GM21423 (cell line): ENCODE measurements at regions not wholly inside any gene's neighbourhood (a gene's known extent, or its start where the extent isn't known, plus 50 kb on each side); places are given as distances from the start of the nearest gene placed in this dataset.
"Not testable (repeated sequence)": the region's sequence is repeated elsewhere in the genome, so short reads cannot be mapped to it uniquely, and the experiment has no call there.

Experiments
- ATAC-seq: cut with Tn5 transposase; IDR thresholded peaks from one replicate; pipeline ENCODE4 v1.9.1; 2021; ENCODE audit warnings: mild to moderate bottlenecking, moderate library complexity; ENCODE audit not compliant: unreplicated experiment

DNA sequence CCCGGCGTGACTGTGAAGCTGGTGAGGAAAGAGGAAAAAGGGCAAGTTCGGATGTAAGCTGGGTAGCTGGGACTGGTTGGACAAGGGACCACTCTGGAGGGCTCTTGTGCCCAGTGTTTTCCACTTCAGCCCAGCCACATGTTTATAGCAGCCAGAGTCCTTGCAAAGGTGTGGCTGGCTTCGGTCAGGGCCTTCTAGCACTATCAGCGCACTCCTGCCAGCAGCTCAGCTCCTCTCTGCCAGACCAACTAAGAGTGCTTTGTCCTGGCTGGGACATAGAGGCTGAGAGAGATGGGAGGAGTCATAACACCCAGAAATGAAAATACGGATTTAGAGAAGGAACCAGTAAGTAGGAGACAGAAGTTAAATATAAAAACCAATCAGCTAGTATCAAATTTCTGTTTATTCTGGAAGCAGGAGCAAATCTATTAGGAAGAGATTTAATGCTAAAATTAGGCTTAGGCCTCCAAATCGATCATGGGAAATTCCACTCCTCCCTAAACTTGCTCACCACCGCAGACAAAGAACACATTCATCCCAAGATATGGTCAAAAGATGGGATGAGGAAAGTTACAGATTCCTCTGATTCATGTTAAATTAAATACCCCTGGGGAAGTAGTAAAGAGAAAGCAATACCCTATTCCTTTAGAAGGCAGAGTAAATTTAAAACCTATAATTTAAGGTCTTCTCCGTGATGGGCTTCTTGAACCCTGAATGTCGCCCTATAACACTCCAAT, 135.0 kb downstream of the RALA start:
- no peak for ATAC-seq

DNA sequence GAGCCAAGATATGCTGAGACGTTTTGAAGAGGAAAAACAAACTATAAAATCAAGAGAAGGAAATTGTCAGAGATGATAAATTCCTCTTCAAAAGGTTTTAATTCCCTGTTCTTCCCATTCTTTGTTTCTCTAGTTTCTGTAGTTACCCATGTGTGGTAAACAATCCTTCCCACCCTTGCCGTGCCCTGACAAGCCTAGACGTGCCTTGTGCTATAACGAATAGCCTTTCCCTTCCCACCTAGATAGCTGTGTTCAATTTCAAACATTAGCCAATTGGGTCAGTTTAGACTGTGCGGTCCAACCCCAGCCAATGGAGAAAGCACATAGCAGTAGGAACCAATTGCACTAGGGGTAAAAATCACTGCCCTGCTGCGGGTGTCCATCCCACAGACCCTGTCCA, 138.1 kb downstream of the RALA start:
- ATAC-seq = no peak

DNA sequence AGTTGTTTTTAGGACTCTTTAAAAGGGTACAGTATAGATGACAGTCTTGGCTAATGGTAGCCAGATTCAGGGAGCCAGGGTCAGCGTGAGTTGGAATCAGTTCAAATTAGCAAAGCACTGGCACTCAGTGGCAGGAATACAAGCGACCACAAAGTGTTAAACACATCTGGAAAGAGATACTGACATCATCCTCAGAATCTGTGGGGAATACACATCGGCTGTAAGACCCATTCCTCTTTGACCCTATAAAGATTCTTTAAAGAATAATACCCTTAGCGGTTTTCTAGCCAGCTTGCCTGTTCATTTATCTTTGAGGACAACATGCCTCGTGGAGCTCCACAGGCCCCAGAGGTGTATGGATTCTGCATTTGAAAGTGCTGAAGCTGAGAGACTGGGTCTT, 139.1 kb downstream of the RALA start:
- ATAC-seq = not testable (repeated sequence)

DNA sequence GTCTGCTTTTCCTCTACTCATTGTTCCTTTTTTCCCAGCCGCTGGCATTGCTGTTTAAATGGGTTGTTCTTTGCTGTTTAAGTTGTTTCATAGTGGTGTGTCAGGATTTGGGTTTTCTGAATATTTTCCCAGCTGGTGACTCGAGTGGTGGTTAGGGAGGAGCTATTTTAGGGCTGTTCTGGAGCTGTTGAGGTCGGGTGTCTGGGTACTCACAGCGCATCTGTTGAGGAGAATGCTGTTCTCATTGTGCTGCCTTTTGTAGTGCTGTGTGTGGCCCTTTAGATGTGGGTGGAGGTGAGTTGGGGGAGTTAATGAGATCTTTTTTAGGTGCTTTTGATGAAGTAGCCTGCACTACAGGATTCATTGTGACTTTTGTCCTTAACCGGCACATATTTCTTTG, 139.5 kb downstream of the RALA start:
- ATAC-seq = not testable (repeated sequence)

DNA sequence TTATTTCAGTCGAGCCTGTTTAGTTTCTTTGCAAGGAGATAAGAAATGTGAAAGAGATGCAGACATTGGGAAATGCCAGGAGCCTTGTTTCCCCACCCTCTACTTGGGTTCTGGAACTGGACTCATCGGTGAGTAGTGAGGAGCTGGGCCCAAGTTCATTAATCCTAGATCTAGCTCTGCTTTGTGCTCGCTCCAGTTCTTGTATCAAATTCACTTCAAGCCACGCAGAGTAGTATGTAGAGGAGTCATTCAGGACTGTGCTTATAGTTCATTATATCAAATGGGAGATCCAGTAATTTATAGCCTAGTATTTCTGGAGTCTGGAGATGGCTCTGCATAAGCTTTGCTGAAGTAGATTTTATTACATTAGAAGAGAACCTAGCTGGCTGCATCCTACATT, 142.5 kb downstream of the RALA start:
- ATAC-seq = not testable (repeated sequence)

DNA sequence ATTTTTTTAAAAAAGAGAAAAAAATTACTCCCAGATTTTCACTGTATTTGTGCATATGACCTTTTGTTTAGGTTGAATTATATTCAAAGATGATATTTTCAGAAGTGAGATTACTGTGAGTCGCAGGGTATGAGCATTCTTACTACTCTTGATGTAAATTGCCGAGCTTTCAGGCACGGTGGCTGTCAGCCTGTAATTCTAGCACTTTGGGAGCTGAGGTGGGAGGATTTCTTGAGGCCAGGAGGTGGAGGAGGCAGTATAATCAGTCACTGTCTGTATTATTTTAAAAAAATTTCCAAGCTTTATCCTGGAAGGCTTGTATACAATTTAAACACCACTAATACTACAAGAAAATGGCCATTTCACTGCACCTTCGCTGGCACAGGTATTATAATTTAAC, 145.1 kb downstream of the RALA start:
- not testable (repeated sequence) for ATAC-seq

DNA sequence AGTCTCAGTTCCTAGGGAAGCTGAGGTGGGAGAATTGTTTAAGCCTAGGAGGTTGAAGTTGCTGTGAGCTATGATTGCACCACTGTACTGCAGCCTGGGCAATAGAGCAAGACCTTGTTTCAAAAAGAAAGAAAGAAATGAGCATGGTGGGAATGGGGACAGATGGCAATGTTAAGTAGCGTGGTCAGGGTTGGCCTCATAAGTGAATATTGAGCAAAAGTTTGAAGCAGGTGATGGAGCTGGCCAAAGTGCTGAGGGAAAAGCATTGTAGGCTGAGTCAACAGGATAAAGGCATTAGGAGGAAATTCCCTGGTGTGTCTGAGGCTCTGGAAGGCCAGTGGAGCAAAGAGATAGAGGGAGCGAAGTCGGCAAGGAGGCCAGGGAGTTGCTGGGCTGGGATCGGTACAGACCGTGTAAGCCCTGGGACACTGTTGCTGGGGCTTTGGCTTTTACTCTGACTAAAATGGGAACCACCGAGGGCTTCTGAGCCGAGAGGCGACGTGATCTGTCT, 151.0 kb downstream of the RALA start:
- not testable (repeated sequence) for ATAC-seq

DNA sequence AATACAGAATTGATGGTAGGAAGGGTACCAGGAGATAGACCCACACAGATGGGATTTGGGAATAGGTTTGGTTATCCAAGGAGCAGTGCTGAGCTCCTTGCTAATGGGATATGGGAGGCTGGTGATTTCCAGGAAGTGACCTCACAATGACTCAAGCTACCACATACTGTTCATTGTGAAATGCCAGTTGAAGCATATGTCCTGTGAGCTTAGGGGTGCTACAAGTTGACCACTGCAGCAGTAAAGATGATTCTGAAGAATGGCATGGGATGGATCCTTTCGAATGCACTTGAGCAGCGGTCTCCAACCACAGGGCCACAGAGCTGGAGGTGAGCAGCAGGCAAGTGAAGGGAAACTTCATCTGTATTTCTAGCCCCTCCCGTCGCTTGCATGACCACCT, 158.2 kb downstream of the RALA start:
- not testable (repeated sequence) for ATAC-seq

DNA sequence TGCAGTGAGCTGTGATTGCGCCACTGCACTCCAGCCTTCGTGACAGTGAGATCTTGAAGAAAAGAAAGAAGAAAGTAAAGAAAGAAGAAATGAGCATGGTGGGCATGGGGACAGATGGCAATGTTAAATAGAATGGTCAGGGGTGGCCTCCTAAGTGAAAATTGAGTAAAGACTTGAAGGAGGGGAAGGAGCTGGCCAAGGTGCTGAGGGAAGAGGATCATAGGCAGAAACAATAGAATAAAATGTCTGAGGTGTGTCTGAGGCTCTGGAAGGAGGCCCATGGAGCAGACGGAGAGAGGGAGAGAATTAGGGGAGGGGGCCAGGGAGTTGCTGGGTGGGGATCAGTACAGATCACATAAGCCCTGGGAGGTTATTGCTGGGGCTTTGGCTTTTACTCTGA, 163.1 kb downstream of the RALA start:
- not testable (repeated sequence) for ATAC-seq

DNA sequence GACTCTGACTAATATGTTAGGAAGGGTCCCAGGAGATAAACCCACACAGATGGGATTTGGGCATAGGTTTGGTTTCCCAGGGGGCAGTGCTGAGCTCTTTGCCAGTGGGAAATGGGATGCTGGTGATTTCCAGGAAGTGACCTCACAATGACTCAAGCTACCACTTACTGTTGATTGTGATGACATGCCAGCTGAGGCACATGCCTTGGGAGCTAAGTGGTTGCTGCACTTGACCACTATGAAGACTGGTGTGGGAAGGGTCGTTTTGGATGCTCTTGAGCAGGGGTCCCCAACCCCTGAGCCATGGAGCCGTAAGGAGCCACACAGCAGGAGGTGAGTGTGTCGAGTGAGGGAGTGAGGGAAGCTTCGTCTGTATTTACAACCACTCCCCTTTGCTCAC, 159.0 kb upstream of the CDK13 start:
- not testable (repeated sequence) for ATAC-seq

DNA sequence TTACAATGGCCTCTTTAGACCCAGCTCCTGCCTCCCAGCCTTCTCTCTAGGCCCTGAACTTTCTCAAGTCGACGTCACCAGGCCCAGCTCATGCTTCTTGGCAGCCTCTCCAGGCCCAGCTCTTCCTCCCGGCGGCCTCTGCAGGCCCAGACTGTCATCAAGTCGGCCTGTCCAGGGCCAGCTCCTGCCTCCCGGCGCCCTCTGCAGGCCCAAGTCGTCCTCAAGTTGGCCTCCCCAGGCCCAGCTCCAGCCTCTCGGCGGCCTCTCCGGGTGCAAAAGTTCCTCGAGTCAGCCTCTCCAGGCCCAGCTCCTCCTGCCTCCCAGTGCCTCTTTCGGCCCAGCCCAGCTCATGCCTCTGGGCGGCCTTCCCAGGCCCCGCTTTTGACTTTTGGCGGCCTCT, 158.1 kb upstream of the CDK13 start:
- ATAC-seq = not testable (repeated sequence)

DNA sequence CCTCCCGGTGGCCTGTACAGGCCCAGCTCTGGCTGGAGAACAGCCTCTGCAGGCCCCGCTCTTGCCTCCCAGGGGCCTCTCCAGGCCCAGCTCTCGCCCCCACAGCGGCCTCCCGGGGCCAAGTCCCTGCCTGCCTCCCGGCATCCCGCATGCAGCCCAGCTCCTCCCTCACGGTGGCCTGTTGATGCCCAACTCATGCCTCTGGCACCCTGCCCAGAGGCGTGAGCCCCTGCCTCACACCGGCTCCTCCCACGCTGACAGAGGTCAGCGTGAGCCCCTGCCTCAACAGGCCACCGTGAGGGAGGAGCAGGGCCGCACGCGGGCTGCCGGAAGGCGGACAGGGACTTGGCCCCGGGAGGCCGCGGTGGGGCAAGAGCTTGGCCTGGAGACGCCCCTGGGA, 157.0 kb upstream of the CDK13 start:
- ATAC-seq = not testable (repeated sequence)

DNA sequence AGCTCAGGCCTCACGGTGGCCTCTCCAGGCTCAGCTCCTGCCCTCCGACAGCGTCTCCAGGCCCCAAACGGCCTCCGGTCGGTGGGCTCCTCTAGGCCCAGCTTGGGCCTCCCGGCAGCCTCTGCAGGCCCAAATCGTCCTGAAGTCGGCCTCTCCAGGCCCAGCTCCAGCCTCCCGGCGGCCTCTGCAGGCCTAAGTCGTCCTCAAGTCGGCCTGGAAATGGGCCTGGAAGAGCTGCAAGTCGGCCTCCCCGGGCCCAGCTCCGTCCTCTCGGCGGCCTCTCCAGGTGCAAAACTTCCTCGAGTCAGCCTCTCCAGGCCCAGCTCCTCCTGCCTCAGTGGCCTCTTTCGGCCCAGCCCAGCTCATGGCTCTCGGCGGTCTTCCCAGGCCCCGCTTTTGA, 156.2 kb upstream of the CDK13 start:
- ATAC-seq = not testable (repeated sequence)

DNA sequence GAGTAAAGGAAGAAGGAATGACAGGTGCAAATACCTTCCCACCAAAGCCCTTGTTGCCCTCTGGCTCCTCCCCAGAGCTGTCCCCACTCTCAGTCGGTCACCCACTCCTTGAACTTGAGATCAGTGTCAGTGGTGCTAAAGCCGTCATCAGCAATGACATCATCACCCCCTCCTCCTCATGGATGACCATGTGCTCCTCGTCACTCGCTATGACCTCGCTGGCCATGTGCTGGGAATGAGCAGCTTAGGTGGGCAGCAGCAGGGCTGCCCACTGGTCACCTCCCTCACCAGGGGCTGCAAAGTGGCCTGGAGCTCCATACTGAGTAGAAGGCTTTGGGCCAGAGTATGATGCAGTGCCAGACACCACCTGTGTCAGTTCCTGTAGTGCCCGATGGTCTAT, 153.1 kb upstream of the CDK13 start:
- ATAC-seq = not testable (repeated sequence)

DNA sequence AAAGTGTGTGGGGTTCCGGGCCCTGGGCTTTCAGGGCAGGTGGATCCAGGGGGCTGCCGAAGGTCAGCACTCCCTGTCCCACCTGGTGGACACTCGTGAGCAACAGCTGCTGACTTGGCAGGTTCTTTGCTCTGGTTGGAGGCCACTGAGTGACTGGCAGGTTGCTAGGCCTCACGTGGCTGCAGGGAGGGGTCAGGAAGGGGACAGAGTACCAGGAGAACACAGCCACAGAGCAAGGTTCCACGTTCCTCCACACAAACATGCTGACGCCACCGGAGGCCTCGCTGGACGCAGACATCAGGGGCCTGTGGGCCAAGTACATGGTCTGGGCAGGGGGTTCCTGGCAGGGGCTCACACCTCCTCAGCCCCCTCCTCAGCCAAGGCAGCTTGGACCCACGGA, 152.0 kb upstream of the CDK13 start:
- not testable (repeated sequence) for ATAC-seq

DNA sequence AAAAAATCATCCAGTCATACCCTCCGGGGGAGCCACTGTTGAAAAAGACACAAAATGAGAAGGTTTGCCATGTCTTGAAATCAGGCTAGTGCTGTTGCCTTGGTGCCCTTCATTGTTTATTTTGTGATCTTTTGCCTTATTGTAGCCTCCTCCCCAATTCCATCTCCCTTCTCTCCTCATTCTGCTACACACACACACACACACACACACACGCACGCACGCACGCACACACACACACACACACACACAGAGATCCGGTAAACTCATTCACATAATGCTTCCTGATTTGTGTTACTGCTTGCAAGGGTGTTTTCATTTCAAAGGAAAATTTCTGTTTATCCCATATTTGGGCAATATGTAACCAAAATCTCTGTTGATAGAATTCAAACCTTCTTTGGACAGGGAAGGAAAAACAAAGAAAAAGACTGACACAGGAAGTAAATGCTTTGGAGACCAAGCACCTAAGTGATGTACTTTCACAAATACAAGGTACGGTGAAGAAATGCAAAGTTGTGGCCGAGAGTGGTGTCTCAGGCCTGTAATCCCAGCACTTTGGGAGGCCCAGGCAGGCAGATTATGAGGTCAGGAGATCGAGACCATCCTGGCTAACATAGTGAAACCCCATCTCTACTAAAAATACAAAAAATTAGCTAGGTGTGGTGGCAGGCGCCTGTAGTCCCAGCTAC, 141.1 kb upstream of the CDK13 start:
- ATAC-seq = no peak

DNA sequence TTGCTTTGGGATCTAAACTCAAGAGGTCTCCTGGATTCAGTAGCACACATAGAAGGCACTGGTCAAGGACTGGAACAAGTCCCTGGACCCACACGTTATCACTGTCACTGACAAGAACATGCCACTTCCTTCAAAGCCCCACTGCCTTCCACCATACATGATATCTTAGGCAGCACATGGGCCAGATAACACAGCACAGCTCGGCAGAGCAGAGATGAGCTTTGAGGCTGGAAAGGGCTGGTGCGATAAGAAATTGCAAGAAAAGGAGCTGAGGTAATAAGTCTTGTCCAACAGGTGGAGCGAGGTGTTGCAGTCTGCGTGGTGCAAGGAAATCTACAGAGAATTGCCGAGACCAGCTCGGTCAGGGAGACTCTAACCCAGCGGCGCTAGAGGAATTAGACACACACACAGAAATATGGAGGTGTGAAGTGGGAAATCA, 139.8 kb upstream of the CDK13 start:
- ATAC-seq = no peak

DNA sequence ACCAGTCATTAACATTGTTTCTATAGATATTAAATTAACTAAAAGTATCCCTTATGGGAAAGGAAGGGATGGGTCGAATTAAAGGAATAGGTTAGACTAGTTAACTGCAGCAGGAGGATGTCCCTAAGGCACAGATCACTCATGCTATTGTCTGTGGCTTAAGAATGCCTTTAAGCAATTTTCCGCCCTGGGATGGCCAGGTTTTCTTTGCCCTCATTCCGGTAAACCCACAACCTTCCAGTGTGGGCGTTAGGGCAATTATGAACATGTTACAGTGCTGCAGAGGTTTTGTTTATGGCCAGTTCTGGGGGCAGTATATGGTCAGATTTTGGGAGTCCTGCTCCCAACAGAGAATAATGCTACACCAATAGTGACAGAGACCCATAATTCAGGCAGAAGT, 139.3 kb upstream of the CDK13 start:
- ATAC-seq = no peak

DNA sequence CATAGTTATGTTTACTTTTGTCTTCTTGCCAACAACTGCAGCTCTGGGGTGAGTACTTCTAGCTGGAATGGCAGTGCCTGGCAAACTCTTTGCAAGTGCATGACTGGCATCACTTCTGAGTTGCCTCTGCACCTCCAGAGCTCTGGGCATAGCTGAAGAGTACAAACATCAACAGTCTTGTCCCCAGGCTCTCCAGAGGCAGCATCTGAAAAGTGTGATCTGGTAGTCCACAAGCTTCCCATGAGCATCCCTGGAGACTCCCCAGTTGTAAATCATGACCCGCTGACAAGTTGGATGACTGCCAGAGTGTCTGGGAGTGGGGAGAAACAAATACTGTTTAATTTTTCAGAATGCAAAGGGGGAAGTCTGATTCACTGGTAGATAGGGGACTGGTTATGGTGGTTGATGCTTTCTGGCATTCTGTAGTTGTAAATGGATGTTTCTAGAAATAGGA, 138.9 kb upstream of the CDK13 start:
- no peak for ATAC-seq

DNA sequence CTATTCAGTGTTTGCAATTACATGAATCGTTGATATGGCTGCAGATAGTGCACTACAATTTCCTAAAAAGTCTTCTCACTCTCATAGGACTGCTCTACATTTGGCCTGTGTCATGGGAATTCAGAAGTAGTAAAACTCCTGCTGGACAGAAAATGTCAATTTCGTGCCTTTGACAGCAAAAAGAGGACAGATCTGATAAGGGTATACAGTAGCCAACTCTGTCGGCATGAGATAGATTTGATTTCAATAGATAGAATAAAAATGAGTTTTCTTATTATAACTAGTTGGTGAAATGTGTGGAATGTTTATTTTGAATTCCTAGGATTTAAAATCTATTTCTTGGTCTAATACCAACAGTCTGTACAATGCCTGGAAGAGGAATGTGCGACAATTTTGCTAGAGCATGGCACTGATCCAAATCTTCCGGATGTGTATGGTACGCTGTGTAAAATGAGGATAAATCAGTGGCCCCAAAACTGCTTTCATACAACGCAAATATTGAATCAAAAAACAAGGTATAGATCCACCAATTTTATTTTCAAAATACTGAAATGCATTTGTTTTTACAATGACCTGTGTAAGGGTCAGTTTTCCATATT, 133.5 kb upstream of the CDK13 start:
- ATAC-seq = no peak

DNA sequence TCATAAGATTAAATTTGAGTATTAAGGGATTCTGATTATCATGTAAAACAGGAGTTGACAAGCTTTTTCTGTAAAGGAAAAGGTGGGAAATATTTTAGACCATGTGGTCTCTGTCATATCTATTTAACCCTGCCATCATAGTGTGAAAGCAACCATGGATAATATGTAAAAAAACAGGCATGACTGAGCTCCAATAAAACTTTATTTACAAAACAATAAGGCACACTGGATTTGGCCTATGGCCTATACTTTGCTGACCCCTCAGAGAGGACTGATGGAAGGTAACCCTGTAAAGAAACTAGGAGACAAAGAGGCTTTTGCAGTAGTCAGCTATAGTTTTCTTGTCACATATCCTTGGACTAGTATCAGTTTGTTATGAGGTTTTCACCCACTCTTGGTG, 130.5 kb upstream of the CDK13 start:
- no peak for ATAC-seq
